Neural cell (in vitro differentiated cells): ENCODE measurements at regions not wholly inside any gene's neighbourhood (a gene's known extent, or its start where the extent isn't known, plus 50 kb on each side); places are given as distances from the start of the nearest gene placed in this dataset.

Source experiments
- CTCF ChIP-seq: fragments of 450-650 bp; IDR thresholded peaks from 2 replicates; pipeline ENCODE4 v1.5.1; 2014; ENCODE audit warnings: antibody characterized with exemption, mild to moderate bottlenecking, moderate library complexity; ENCODE audit not compliant: poor library complexity, severe bottlenecking
- EP300 ChIP-seq: fragments of 450-650 bp; conservative IDR thresholded peaks from 2 replicates; pipeline ENCODE4 v1.6.1; 2014; ENCODE audit warnings: antibody characterized with exemption, mild to moderate bottlenecking, moderate library complexity; ENCODE audit not compliant: poor library complexity, severe bottlenecking
- EZH2 ChIP-seq: fragments of 200-600, 300-800 bp; shearing (Covaris generic), sonication (generic); IDR thresholded peaks from 2 replicates; pipeline ENCODE4 v1.6.1; 2014; ENCODE audit warnings: antibody characterized with exemption, low read length, borderline replicate concordance, mild to moderate bottlenecking; ENCODE audit not compliant: insufficient read depth, poor library complexity, severe bottlenecking
- POLR2AphosphoS5 ChIP-seq: IDR thresholded peaks from 2 replicates; pipeline ENCODE4 v1.6.1; 2012
- RAD21 ChIP-seq: fragments of 450-650 bp; conservative IDR thresholded peaks from 2 replicates; pipeline ENCODE4 v1.6.1; 2014; ENCODE audit warnings: antibody characterized with exemption, mild to moderate bottlenecking, moderate library complexity
- REST ChIP-seq: IDR thresholded peaks from 2 replicates; pipeline ENCODE4 v1.6.1; 2012; ENCODE audit warnings: borderline replicate concordance
- SMC3 ChIP-seq: fragments of 450-650 bp; conservative IDR thresholded peaks from 2 replicates; pipeline ENCODE4 v1.6.1; 2014; ENCODE audit warnings: antibody characterized with exemption, mild to moderate bottlenecking, moderate library complexity; ENCODE audit not compliant: poor library complexity
- TAF1 ChIP-seq: IDR thresholded peaks from 2 replicates; pipeline ENCODE4 v1.6.1; 2012; ENCODE audit warnings: low read depth

GRCh38 chr22:22384668-22385244 lies 123.8 kb downstream of the ZNF280B start:
- no peak for TF ChIP-seq CTCF
- no peak for TF ChIP-seq POLR2AphosphoS5
- TF ChIP-seq EZH2, result no peak
- TF ChIP-seq EP300, result no peak
- TF ChIP-seq TAF1, result no peak
- no peak for TF ChIP-seq RAD21
- TF ChIP-seq SMC3, result no peak
- TF ChIP-seq REST, result no peak
